ENCODE measurements at regions not wholly inside any gene's neighbourhood (a gene's known extent, or its start where the extent isn't known, plus 50 kb on each side); places are given as distances from the start of the nearest gene placed in this dataset.

DNA sequence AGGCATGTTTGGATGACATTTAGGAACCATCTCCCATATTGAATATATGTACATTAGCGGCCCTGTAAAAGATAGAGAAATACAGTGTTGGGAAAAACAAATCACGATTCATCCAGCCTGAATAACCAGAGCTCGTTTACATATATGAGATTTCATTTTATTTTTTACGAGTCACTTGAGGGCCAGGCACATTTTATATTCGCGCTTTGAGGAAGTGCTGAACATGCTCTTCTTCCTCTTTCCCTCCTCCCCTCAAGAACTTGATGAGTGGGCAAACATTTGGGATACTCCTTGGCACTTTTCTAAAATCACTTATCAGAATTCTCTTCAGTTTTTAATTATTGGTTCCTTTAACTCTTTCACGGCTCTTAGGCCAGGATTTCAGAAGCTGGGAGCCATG lies 268.0 kb upstream of the TANK start:
- H3K27me3 ChIP-seq (ENCODE audit: insufficient read depth, low read length), result no peaks in the 10 kb centered on the region
- H3K4me3 ChIP-seq (ENCODE audit: low read depth, low read length), result no peak overlapping the region
- no peak overlapping the region for H3K27ac ChIP-seq (ENCODE audit: low read depth, low read length)
- no peak overlapping the region for H2AFZ ChIP-seq (ENCODE audit: low read length, unreplicated experiment)
- H3K4me1 ChIP-seq (ENCODE audit: control insufficient read depth, insufficient read depth, low read length, unreplicated experiment), result no peaks in the 10 kb centered on the region
- H3K36me3 ChIP-seq (ENCODE audit: insufficient read depth, low read length), result 0 out of 2 replicates have a peak, but pooled peaks cover 3% of the 10 kb centered on the region
- no peaks in the 10 kb centered on the region for H3K79me2 ChIP-seq (ENCODE audit: control insufficient read depth, insufficient read depth, low read length, unreplicated experiment)

DNA sequence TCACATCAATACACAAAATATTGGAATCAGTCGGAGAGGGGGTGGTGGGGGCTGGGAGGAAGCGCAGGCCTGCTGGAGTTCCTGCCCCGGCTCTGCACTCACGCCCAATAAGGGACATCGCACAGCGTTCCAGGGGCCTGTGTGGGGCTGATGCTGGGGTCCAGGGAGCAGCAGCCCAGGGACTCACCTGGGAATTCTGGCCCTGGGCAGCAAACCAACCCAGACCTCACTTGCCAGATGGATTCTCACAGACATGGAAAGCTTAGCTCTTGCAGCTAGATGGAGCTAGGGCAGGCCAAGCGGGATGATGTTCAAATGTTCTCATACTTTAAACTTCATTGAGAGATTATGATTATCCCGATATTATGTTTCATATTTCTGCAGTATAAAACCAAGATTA lies 266.6 kb upstream of the TANK start:
- no peak overlapping the region for H2AFZ ChIP-seq (ENCODE audit: low read length, unreplicated experiment)
- no peaks in the 10 kb centered on the region for H3K4me1 ChIP-seq (ENCODE audit: control insufficient read depth, insufficient read depth, low read length, unreplicated experiment)
- H3K27me3 ChIP-seq (ENCODE audit: insufficient read depth, low read length), result no peaks in the 10 kb centered on the region
- 0 out of 2 replicates have a peak, but pooled peaks cover 3% of the 10 kb centered on the region for H3K36me3 ChIP-seq (ENCODE audit: insufficient read depth, low read length)
- H3K4me3 ChIP-seq (ENCODE audit: low read depth, low read length), result no peak overlapping the region
- H3K79me2 ChIP-seq (ENCODE audit: control insufficient read depth, insufficient read depth, low read length, unreplicated experiment), result no peaks in the 10 kb centered on the region
- no peak overlapping the region for H3K27ac ChIP-seq (ENCODE audit: low read depth, low read length)

DNA sequence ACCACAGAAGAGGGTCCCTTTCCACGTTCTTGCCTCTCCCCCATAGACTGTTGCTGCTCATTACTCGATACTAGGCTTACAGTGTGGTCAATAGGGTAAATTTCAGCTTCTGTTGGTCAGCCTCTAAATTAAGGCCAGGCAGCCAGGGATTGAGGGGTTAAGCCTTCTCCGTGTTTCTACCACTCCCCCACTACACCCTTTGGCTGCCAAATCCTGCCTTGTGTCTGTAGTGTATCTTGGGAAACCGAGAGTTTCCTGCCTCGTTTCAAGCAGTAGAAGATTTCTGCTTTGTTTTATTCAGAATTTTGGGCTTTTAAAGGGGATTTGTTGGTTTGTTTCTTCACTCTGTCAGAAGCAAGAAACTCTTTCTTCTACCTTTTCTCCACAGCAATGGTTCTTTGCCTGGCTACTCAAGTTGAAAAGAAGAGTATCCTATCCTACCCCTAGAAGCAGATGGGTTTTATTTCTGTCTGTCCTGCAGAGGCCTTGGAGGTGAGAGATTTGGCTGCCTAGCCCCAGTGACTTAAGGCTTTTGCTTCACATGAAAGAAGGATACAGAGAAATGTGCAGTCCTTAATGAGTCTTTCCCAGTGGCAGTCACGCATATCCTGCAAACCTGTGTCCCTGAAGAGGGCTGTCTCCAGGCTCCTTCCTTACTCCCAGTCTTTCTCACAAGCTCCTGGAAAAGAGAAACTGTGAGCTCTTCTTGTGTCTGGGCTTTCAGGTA lies 261.5 kb upstream of the TANK start:
- Histone ChIP-seq H3K27ac (ENCODE audit: low read depth, low read length) (no peak overlapping the region), H2AFZ (ENCODE audit: low read length, unreplicated experiment) (no peak overlapping the region), H3K27me3 (ENCODE audit: insufficient read depth, low read length) (no peaks in the 10 kb centered on the region), H3K36me3 (ENCODE audit: insufficient read depth, low read length) (0 out of 2 replicates have a peak, but pooled peaks cover 3% of the 10 kb centered on the region), H3K79me2 (ENCODE audit: control insufficient read depth, insufficient read depth, low read length, unreplicated experiment) (no peaks in the 10 kb centered on the region), H3K4me1 (ENCODE audit: control insufficient read depth, insufficient read depth, low read length, unreplicated experiment) (peaks cover 7% of the 10 kb centered on the region), H3K4me3 (ENCODE audit: low read depth, low read length) (no peak overlapping the region)

DNA sequence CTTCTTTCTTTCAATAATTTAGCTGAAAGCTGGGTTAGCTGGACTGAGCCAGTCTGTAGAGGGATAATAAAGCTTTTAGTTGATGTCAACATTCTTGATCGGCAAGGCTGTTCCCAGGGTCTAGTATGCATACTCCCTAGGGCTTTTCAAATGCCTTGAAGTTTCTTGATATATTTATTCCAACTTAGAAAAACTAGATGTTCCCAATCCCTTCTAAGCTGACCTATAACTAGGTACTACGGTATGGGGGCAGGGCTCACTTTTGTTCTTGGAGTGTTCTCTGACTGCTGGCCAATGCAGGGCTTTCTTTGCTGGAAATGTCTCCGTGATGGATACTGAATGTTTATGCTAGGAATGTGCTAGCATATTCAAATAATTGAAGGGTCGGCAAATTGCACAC lies 258.6 kb upstream of the TANK start:
- H3K79me2 ChIP-seq (ENCODE audit: control insufficient read depth, insufficient read depth, low read length, unreplicated experiment), result no peaks in the 10 kb centered on the region
- H3K27ac ChIP-seq (ENCODE audit: low read depth, low read length), result no peak overlapping the region
- H3K27me3 ChIP-seq (ENCODE audit: insufficient read depth, low read length), result no peaks in the 10 kb centered on the region
- no peaks in the 10 kb centered on the region for H3K36me3 ChIP-seq (ENCODE audit: insufficient read depth, low read length)
- H3K4me1 ChIP-seq (ENCODE audit: control insufficient read depth, insufficient read depth, low read length, unreplicated experiment), result peaks cover 7% of the 10 kb centered on the region
- no peak overlapping the region for H2AFZ ChIP-seq (ENCODE audit: low read length, unreplicated experiment)
- H3K4me3 ChIP-seq (ENCODE audit: low read depth, low read length), result no peak overlapping the region

GRCh38 chr2:160905862-160906261 lies 254.4 kb upstream of the TANK start:
- Histone ChIP-seq H3K4me1 (ENCODE audit: control insufficient read depth, insufficient read depth, low read length, unreplicated experiment) (peaks cover 21% of the 10 kb centered on the region), H3K27me3 (ENCODE audit: insufficient read depth, low read length) (no peaks in the 10 kb centered on the region), H2AFZ (ENCODE audit: low read length, unreplicated experiment) (no peak overlapping the region), H3K79me2 (ENCODE audit: control insufficient read depth, insufficient read depth, low read length, unreplicated experiment) (no peaks in the 10 kb centered on the region), H3K27ac (ENCODE audit: low read depth, low read length) (no peak overlapping the region), H3K4me3 (ENCODE audit: low read depth, low read length) (no peak overlapping the region), H3K36me3 (ENCODE audit: insufficient read depth, low read length) (no peaks in the 10 kb centered on the region)

DNA sequence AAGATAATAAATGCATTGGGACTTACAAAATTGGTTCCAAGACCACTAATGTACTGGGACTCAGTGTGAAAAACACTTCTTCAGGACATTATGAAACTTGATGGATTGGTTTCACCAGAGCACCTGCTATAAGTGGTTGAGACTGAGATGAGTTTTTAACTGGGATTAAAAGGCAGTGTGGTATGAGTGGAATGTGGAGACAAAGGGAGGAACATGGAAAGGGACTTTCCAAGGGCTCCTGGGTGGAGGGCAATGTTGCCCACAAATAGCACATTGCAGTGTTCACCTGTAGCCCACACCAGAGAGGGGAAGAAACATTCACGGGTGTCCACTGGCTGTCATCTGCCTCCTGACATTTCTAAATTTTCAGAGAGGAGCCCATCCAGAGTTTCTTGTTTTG lies 253.3 kb upstream of the TANK start:
- Histone ChIP-seq H3K27me3 (ENCODE audit: insufficient read depth, low read length) (no peaks in the 10 kb centered on the region), H3K4me1 (ENCODE audit: control insufficient read depth, insufficient read depth, low read length, unreplicated experiment) (peaks cover 30% of the 10 kb centered on the region), H3K27ac (ENCODE audit: low read depth, low read length) (no peak overlapping the region), H2AFZ (ENCODE audit: low read length, unreplicated experiment) (no peak overlapping the region), H3K79me2 (ENCODE audit: control insufficient read depth, insufficient read depth, low read length, unreplicated experiment) (no peaks in the 10 kb centered on the region), H3K36me3 (ENCODE audit: insufficient read depth, low read length) (no peaks in the 10 kb centered on the region), H3K4me3 (ENCODE audit: low read depth, low read length) (no peak overlapping the region)

GRCh38 chr2:160907738-160908137 lies 252.5 kb upstream of the TANK start:
- H3K79me2 ChIP-seq (ENCODE audit: control insufficient read depth, insufficient read depth, low read length, unreplicated experiment), result no peaks in the 10 kb centered on the region
- no peak overlapping the region for H2AFZ ChIP-seq (ENCODE audit: low read length, unreplicated experiment)
- no peak overlapping the region for H3K27ac ChIP-seq (ENCODE audit: low read depth, low read length)
- H3K27me3 ChIP-seq (ENCODE audit: insufficient read depth, low read length), result no peaks in the 10 kb centered on the region
- peaks cover 37% of the 10 kb centered on the region for H3K4me1 ChIP-seq (ENCODE audit: control insufficient read depth, insufficient read depth, low read length, unreplicated experiment)
- H3K4me3 ChIP-seq (ENCODE audit: low read depth, low read length), result no peak overlapping the region
- H3K36me3 ChIP-seq (ENCODE audit: insufficient read depth, low read length), result no peaks in the 10 kb centered on the region

GRCh38 chr2:160908157-160908556 lies 252.1 kb upstream of the TANK start:
- Histone ChIP-seq H2AFZ (ENCODE audit: low read length, unreplicated experiment) (no peak overlapping the region), H3K27ac (ENCODE audit: low read depth, low read length) (no peak overlapping the region), H3K79me2 (ENCODE audit: control insufficient read depth, insufficient read depth, low read length, unreplicated experiment) (no peaks in the 10 kb centered on the region), H3K4me1 (ENCODE audit: control insufficient read depth, insufficient read depth, low read length, unreplicated experiment) (peaks cover 33% of the 10 kb centered on the region), H3K4me3 (ENCODE audit: low read depth, low read length) (no peak overlapping the region), H3K36me3 (ENCODE audit: insufficient read depth, low read length) (no peaks in the 10 kb centered on the region), H3K27me3 (ENCODE audit: insufficient read depth, low read length) (no peaks in the 10 kb centered on the region)

- Histone ChIP-seq H3K79me2 (ENCODE audit: control insufficient read depth, insufficient read depth, low read length, unreplicated experiment) (no peaks in the 10 kb centered on the region), H3K4me1 (ENCODE audit: control insufficient read depth, insufficient read depth, low read length, unreplicated experiment) (peaks cover 30% of the 10 kb centered on the region), H3K27me3 (ENCODE audit: insufficient read depth, low read length) (no peaks in the 10 kb centered on the region), H3K36me3 (ENCODE audit: insufficient read depth, low read length) (no peaks in the 10 kb centered on the region), H3K27ac (ENCODE audit: low read depth, low read length) (no peak overlapping the region), H3K4me3 (ENCODE audit: low read depth, low read length) (no peak overlapping the region), H2AFZ (ENCODE audit: low read length, unreplicated experiment) (no peak overlapping the region)
These were observed 250.4 kb upstream of the TANK start for GRCh38 chr2:160909781-160910242.

GRCh38 chr2:160910681-160911080 lies 249.5 kb upstream of the TANK start:
- Histone ChIP-seq H3K4me1 (ENCODE audit: control insufficient read depth, insufficient read depth, low read length, unreplicated experiment) (peaks cover 30% of the 10 kb centered on the region), H3K79me2 (ENCODE audit: control insufficient read depth, insufficient read depth, low read length, unreplicated experiment) (no peaks in the 10 kb centered on the region), H2AFZ (ENCODE audit: low read length, unreplicated experiment) (peak overlapping the region; percentile 28), H3K4me3 (ENCODE audit: low read depth, low read length) (peak overlapping the region; percentile 18; the same call in 1 of the 2 replicates), H3K36me3 (ENCODE audit: insufficient read depth, low read length) (no peaks in the 10 kb centered on the region), H3K27me3 (ENCODE audit: insufficient read depth, low read length) (no peaks in the 10 kb centered on the region), H3K27ac (ENCODE audit: low read depth, low read length) (peak overlapping the region; percentile 70)

GRCh38 chr2:160911258-160911657 lies 249.0 kb upstream of the TANK start:
- Histone ChIP-seq H2AFZ (ENCODE audit: low read length, unreplicated experiment) (peak overlapping the region; percentile 28), H3K79me2 (ENCODE audit: control insufficient read depth, insufficient read depth, low read length, unreplicated experiment) (no peaks in the 10 kb centered on the region), H3K36me3 (ENCODE audit: insufficient read depth, low read length) (no peaks in the 10 kb centered on the region), H3K27ac (ENCODE audit: low read depth, low read length) (peak overlapping the region; percentile 70), H3K4me3 (ENCODE audit: low read depth, low read length) (peak overlapping the region; percentile 18; the same call in 1 of the 2 replicates), H3K4me1 (ENCODE audit: control insufficient read depth, insufficient read depth, low read length, unreplicated experiment) (peaks cover 30% of the 10 kb centered on the region), H3K27me3 (ENCODE audit: insufficient read depth, low read length) (no peaks in the 10 kb centered on the region)

All from ACC112 (cell line).